IPS DF 19.7 (cell line): ENCODE measurements at regions not wholly inside any gene's neighbourhood (a gene's known extent, or its start where the extent isn't known, plus 50 kb on each side); places are given as distances from the start of the nearest gene placed in this dataset.

Experiments
- DNase-seq: peaks from one replicate; pipeline ENCODE4 v3.0.0-alpha.2; 2013; ENCODE audit warnings: low read depth, low spot score

GRCh38 chr1:114229368-114229767, 75.7 kb upstream of the SYT6 start:
- no peak for DNase-seq

GRCh38 chr1:114227059-114227458, 73.4 kb upstream of the SYT6 start:
- no peak for DNase-seq

- DNase-seq = no peak
Observed at GRCh38 chr1:114224196-114224907, 70.7 kb upstream of the SYT6 start.

DNA sequence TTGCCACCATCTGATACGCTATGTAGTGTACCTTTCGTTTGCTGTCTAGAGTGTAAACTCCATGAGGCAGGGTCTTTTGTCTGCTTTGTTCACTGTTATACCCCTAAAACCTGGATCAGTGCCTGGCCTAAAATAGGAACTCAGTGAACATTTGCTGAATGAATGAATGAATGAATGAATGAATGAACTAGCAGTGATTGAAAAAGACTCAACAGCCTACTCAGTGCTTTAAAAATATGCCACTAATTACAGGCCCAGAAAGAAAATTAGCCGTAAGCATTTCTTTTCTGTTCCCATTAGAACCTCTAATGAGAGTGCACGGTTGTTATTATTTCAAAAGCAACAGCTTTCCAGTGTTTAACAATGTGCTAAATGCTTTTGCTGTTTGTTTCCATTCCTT, 69.3 kb upstream of the SYT6 start:
- no peak for DNase-seq

- no peak for DNase-seq
Observed at GRCh38 chr1:114219172-114219868, 65.7 kb upstream of the SYT6 start.

GRCh38 chr1:114218361-114219171, 64.9 kb upstream of the SYT6 start:
- no peak for DNase-seq

- DNase-seq = no peak
Observed at GRCh38 chr1:114216431-114217173, 62.9 kb upstream of the SYT6 start.

DNA sequence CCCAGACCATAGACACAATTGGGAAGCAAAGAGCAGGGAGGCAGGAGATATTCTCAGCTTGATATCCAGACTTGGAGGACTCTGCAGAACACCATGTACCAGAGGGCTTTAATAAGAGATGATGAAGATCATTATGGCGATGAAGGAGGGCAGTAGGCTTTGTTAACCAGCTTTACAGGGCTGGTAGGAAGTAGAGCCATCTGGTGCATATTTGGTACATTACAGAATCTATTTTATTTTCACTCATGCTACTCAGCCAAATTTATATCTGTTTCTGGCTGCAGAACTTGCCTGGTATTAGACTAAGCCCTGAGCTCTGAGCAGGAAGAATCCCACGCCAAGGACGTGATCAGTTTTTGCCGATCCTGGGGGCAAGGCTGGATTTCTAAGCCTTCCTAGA, 61.8 kb upstream of the SYT6 start:
- no peak for DNase-seq

GRCh38 chr1:114214016-114214415, 60.3 kb upstream of the SYT6 start:
- no peak for DNase-seq

GRCh38 chr1:114209971-114210370, 56.3 kb upstream of the SYT6 start:
- DNase-seq = no peak

DNA sequence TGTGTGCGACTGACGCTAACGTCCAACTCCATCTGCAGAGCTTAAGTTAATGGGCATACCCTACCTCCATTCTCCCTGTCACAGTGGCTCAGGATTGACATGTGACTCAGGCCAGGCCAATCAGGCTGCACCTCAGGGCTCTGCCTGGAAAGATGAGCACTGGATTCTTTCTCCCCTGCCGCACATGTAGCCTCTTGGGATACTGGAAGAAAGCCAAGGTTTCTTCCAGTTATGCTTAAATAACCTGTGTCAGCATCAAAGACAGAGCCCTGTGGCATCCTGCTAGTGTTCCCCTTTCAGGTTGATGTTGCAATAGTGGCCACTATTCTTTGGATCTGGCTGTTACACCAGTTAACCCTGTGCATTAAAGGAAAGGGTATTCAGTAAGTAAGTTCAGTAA, 55.0 kb upstream of the SYT6 start:
- DNase-seq = no peak

DNA sequence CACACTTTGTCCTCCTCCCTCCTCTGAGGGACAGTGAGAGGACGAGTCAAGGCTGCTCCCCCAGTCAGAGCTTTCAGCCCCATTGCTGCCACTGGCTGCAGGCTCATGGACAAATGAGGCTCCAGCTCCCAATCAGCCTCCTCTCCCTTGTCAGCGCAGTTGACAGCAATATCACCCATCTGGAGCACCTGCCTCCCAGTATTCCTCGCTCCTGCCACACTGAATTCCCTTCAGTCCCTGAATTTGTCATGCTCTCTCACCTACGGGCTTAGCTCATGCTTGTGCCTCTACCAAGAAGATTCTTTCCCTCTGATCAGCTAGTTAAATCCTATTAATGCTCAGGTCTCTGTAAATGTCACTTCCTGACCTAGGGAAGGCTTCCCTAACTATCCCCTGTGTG, 54.4 kb upstream of the SYT6 start:
- DNase-seq = no peak

- DNase-seq = no peak
Observed at GRCh38 chr1:114207635-114208034, 54.0 kb upstream of the SYT6 start.

GRCh38 chr1:114206392-114206791, 52.7 kb upstream of the SYT6 start:
- DNase-seq = no peak

DNA sequence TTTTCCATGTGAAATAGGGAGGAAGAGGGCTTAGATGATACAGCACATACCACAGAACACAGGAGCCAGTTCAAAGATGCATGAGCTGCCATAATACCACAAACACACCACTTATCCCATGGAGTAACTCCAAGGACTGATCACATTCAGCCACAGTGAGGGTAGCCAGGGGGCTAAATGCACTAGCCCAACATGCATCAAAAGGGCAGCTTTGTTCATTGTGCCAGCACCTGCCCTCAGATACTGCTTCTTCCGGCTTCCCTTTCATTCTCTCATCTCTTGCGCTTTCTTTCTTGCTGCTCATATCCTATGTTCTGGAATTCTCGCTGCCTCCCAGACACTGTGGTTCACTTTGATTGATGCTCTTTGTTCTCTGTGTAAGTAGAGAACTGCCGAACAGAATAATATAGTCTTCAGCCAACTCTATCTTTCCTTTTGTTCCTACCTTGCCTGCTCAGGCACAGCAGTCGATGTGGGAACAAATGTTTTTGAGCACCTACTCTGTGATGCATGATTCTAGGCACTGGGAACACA, 50.0 kb upstream of the SYT6 start:
- no peak for DNase-seq
